GM12878 (cell line): ENCODE measurements at regions not wholly inside any gene's neighbourhood (a gene's known extent, or its start where the extent isn't known, plus 50 kb on each side); places are given as distances from the start of the nearest gene placed in this dataset.

Source experiments
- ATAC-seq: fragments of 200-7000 bp; cut with Tn5 transposase; 3 replicates; pipeline ENCODE4 v1.9.1; 2020; ENCODE audit warnings: mild to moderate bottlenecking, moderate library complexity
- BruUV-seq: library from RNA; stranded (reverse); fragments of 400-500 nt; replicated peaks from 2 replicates; lab custom pipeline; 2021; lab: Mats Ljungman, UMichigan
- CTCF ChIA-PET: fragments of 300-600 bp; sonication (Branson Sonifier 250); formaldehyde crosslinking; extraction: SDS; loops from one replicate; lab custom pipeline; 2021; ENCODE audit warnings: inconsistent platforms; lab: Yijun Ruan, JAX
- POLR2A ChIA-PET: fragments of 350-600 bp; formaldehyde crosslinking; extraction: SDS; loops from one replicate; lab custom pipeline; 2021; ENCODE audit warnings: inconsistent platforms; lab: Charles Lee
- RAD21 ChIA-PET: fragments of 300-600 bp; sonication (Branson Sonifier 250); formaldehyde crosslinking; loops from one replicate; lab custom pipeline; 2023; ENCODE audit warnings: antibody characterized with exemption; ENCODE audit not compliant: unreplicated experiment; lab: Charles Lee
- SMC1A ChIA-PET: fragments of 300-600 bp; sonication (Branson Sonifier 250); formaldehyde crosslinking; loops from one replicate; lab custom pipeline; 2023; ENCODE audit not compliant: unreplicated experiment, uncharacterized antibody; lab: Charles Lee
- DNase-seq: peaks from one replicate; pipeline ENCODE4 v3.0.0-alpha.2; 2011; ENCODE audit warnings: low read depth, low spot score
- FAIRE-seq: peaks from 3 replicates; lab custom pipeline; 2011; peaks lifted over from hg19 to GRCh38; lab: Jason Lieb, UNC
- H2AFZ ChIP-seq: 2 replicates; pipeline ENCODE4 v1.6.0; 2011; ENCODE audit warnings: low read depth, low read length, control low read depth; ENCODE audit not compliant: control insufficient read depth
- H3K27ac ChIP-seq: 2 replicates; pipeline ENCODE4 v1.5.1; 2011; ENCODE audit warnings: control low read depth; ENCODE audit not compliant: control insufficient read depth, insufficient read depth
- H3K27me3 ChIP-seq, 2 experiments: replicated peaks in 1 of 2; 2 replicates each; pipeline versions ENCODE4 v1.6.0 to v1.6.1; 2011; ENCODE audit warnings: low read length in 1 of 2; ENCODE audit not compliant: control insufficient read depth in 2 of 2, insufficient read depth in 2 of 2
- H3K36me3 ChIP-seq, 2 experiments: 2 replicates each; pipeline ENCODE4 v1.5.1; 2011; ENCODE audit warnings: low read length in 1 of 2; ENCODE audit not compliant: control insufficient read depth in 2 of 2, insufficient read depth in 2 of 2
- H3K4me1 ChIP-seq: 2 replicates; pipeline ENCODE4 v1.6.1; 2011; ENCODE audit warnings: mild to moderate bottlenecking, low read length, moderate library complexity, mixed read lengths; ENCODE audit not compliant: control insufficient read depth, insufficient read depth
- H3K4me2 ChIP-seq: 2 replicates; pipeline ENCODE4 v1.6.0; 2011; ENCODE audit warnings: control low read depth; ENCODE audit not compliant: control insufficient read depth, insufficient read depth
- H3K4me3 ChIP-seq: fragments of 200-600 bp; sonication (generic); 2 replicates; pipeline ENCODE4 v1.5.1; 2016
- H3K79me2 ChIP-seq: 2 replicates; pipeline ENCODE4 v1.6.0; 2011; ENCODE audit warnings: low read length; ENCODE audit not compliant: control insufficient read depth, insufficient read depth
- H3K9ac ChIP-seq: 2 replicates; pipeline ENCODE4 v1.8.0; 2011; ENCODE audit warnings: low read length, control low read depth, mixed read lengths; ENCODE audit not compliant: control insufficient read depth, insufficient read depth
- H3K9me3 ChIP-seq: replicated peaks from 3 replicates; pipeline ENCODE4 v1.5.1; 2011; ENCODE audit warnings: mild to moderate bottlenecking, low read length; ENCODE audit not compliant: control insufficient read depth, insufficient read depth
- H4K20me1 ChIP-seq: 2 replicates; pipeline ENCODE4 v1.6.0; 2011; ENCODE audit not compliant: control insufficient read depth, insufficient read depth
- BCL11A ChIP-seq: IDR thresholded peaks from 2 replicates; pipeline ENCODE4 v1.6.1; 2011; ENCODE audit warnings: low read depth, low read length
- BMI1 ChIP-seq: fragments of 450-650 bp; IDR thresholded peaks from 2 replicates; pipeline ENCODE4 v1.6.1; 2016; ENCODE audit warnings: mild to moderate bottlenecking, moderate library complexity, borderline replicate concordance
- BRCA1 ChIP-seq: IDR thresholded peaks from 2 replicates; pipeline ENCODE4 v1.6.1; 2011; ENCODE audit warnings: low read depth, low read length, improper control_type of control experiment
- FOXM1 ChIP-seq: IDR thresholded peaks from 2 replicates; pipeline ENCODE4 v1.6.1; 2012; ENCODE audit warnings: low read depth, mild to moderate bottlenecking, inconsistent platforms, low read length, moderate library complexity
- KDM1A ChIP-seq: fragments of 200-600 bp; sonication (generic); IDR thresholded peaks from 2 replicates; pipeline ENCODE4 v1.6.1; 2016; ENCODE audit warnings: borderline replicate concordance
- NFIC ChIP-seq: IDR thresholded peaks from 2 replicates; pipeline ENCODE4 v1.6.1; 2012; ENCODE audit warnings: low read depth, mild to moderate bottlenecking, inconsistent platforms, low read length, moderate library complexity
- NFYB ChIP-seq: IDR thresholded peaks from 2 replicates; pipeline ENCODE4 v1.6.1; 2011; ENCODE audit warnings: low read depth, mild to moderate bottlenecking, low read length, improper control_type of control experiment, moderate library complexity; ENCODE audit not compliant: insufficient read depth
- RUNX3 ChIP-seq: IDR thresholded peaks from 2 replicates; pipeline ENCODE4 v1.6.1; 2012; ENCODE audit warnings: low read length, inconsistent platforms
- SPI1 ChIP-seq: IDR thresholded peaks from 2 replicates; pipeline ENCODE4 v1.6.1; 2011; ENCODE audit warnings: low read depth, mild to moderate bottlenecking, low read length, moderate library complexity, borderline replicate concordance; ENCODE audit not compliant: insufficient read depth
- WGBS: methylation state at CpG from one replicate; pipeline ENCODE4 v1.1.6; 2016; ENCODE audit warnings: low lambda C conversion rate; ENCODE audit not compliant: insufficient replicate concordance, insufficient coverage; ENCODE audit errors: missing lambda C conversion rate; 5-methylcytosine and 5-hydroxymethylcytosine counted together
- in situ Hi-C: fragments of 300-500 bp; cut with MboI; formaldehyde crosslinking; loops from 9 replicates; pipeline ENCODE4 v1.14.3; 2018; ENCODE audit warnings: mixed read lengths
- intact Hi-C: fragments of 100-400 bp; cut with micrococcal nuclease; formaldehyde crosslinking; loops from one replicate; pipeline ENCODE4 v1.14.2; 2022; ENCODE audit not compliant: unreplicated experiment
- TF ChIP-seq, protein P1 (sequence below): fragments of 450-650 bp; IDR thresholded peaks from 2 replicates; pipeline ENCODE4 v1.6.1; 2017; ENCODE audit warnings: antibody characterized with exemption, mild to moderate bottlenecking, moderate library complexity
- TF ChIP-seq, protein P2 (sequence below): IDR thresholded peaks from 2 replicates; pipeline ENCODE4 v1.6.1; 2012; ENCODE audit warnings: improper control_type of control experiment, low read depth, low read length; ENCODE audit not compliant: insufficient replicate concordance

DNA sequence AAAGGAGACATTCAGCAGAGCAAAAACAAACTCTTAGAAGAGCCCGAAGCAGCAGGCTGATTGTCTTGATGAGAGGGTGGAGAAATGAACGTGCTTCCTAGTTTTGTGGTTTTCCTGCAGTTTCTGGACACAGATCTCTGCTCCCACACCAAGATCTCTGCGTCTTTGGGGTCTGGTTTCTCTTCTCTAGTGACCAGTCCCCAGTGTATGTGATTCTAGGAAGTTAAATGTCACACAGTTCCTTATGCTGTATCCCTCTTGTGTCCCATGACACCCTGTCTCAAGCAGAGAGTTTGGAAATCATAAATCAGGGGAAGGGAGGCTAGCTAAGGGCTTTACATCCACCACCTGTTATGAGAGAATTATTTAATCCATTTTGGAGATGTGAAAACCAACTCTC is 55.4 kb upstream of the KLF14 start:
- CTCF ChIA-PET = no interaction called here
- SMC1A ChIA-PET = no interaction called here
- FAIRE-seq (no peak), DNase-seq (no peak), ATAC-seq (no peak)
- intact Hi-C loops (no loop called here), in situ Hi-C loops (no loop called here)
- RAD21 ChIA-PET = no interaction called here
- Histone ChIP-seq H3K9me3 (no peaks in the 10 kb centered on the region), H3K4me2 (no peak overlapping the region), H3K4me3 (no peak overlapping the region), H3K27ac (no peak overlapping the region), H3K27me3 (no peaks in the 10 kb centered on the region; a peak in 2 of 4 replicates), H3K79me2 (no peaks in the 10 kb centered on the region), H2AFZ (no peak overlapping the region), H4K20me1 (no peaks in the 10 kb centered on the region), H3K4me1 (no peaks in the 10 kb centered on the region), H3K9ac (no peak overlapping the region), H3K36me3 (no peaks in the 10 kb centered on the region)
- no TSS peak for BruUV-seq
- WGBS = 17% methylated on average over 3 of the region's 3 CpGs
- POLR2A ChIA-PET = no interaction called here
- TF ChIP-seq NFIC (no peak), FOXM1 (no peak), BRCA1 (no peak), BMI1 (no peak), RUNX3 (no peak), NFYB (no peak), SPI1 (no peak), BCL11A (no peak), KDM1A (no peak)
- TF ChIP-seq, protein P1, sequence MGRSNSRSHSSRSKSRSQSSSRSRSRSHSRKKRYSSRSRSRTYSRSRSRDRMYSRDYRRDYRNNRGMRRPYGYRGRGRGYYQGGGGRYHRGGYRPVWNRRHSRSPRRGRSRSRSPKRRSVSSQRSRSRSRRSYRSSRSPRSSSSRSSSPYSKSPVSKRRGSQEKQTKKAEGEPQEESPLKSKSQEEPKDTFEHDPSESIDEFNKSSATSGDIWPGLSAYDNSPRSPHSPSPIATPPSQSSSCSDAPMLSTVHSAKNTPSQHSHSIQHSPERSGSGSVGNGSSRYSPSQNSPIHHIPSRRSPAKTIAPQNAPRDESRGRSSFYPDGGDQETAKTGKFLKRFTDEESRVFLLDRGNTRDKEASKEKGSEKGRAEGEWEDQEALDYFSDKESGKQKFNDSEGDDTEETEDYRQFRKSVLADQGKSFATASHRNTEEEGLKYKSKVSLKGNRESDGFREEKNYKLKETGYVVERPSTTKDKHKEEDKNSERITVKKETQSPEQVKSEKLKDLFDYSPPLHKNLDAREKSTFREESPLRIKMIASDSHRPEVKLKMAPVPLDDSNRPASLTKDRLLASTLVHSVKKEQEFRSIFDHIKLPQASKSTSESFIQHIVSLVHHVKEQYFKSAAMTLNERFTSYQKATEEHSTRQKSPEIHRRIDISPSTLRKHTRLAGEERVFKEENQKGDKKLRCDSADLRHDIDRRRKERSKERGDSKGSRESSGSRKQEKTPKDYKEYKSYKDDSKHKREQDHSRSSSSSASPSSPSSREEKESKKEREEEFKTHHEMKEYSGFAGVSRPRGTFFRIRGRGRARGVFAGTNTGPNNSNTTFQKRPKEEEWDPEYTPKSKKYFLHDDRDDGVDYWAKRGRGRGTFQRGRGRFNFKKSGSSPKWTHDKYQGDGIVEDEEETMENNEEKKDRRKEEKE = no peak
- TF ChIP-seq, protein P2, sequence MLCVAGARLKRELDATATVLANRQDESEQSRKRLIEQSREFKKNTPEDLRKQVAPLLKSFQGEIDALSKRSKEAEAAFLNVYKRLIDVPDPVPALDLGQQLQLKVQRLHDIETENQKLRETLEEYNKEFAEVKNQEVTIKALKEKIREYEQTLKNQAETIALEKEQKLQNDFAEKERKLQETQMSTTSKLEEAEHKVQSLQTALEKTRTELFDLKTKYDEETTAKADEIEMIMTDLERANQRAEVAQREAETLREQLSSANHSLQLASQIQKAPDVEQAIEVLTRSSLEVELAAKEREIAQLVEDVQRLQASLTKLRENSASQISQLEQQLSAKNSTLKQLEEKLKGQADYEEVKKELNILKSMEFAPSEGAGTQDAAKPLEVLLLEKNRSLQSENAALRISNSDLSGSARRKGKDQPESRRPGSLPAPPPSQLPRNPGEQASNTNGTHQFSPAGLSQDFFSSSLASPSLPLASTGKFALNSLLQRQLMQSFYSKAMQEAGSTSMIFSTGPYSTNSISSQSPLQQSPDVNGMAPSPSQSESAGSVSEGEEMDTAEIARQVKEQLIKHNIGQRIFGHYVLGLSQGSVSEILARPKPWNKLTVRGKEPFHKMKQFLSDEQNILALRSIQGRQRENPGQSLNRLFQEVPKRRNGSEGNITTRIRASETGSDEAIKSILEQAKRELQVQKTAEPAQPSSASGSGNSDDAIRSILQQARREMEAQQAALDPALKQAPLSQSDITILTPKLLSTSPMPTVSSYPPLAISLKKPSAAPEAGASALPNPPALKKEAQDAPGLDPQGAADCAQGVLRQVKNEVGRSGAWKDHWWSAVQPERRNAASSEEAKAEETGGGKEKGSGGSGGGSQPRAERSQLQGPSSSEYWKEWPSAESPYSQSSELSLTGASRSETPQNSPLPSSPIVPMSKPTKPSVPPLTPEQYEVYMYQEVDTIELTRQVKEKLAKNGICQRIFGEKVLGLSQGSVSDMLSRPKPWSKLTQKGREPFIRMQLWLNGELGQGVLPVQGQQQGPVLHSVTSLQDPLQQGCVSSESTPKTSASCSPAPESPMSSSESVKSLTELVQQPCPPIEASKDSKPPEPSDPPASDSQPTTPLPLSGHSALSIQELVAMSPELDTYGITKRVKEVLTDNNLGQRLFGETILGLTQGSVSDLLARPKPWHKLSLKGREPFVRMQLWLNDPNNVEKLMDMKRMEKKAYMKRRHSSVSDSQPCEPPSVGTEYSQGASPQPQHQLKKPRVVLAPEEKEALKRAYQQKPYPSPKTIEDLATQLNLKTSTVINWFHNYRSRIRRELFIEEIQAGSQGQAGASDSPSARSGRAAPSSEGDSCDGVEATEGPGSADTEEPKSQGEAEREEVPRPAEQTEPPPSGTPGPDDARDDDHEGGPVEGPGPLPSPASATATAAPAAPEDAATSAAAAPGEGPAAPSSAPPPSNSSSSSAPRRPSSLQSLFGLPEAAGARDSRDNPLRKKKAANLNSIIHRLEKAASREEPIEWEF = no peak
